Mucosa of descending colon (tissue), 3 donors: ENCODE measurements at regions not wholly inside any gene's neighbourhood (a gene's known extent, or its start where the extent isn't known, plus 50 kb on each side); places are given as distances from the start of the nearest gene placed in this dataset.

Experiments
- ATAC-seq: fragments of 200-7000 bp; cut with Tn5 transposase; one replicate; pipeline ENCODE4 v1.9.1; 2020; ENCODE audit warnings: mild to moderate bottlenecking, moderate library complexity
- DNase-seq, 3 donors: peaks; one replicate each; pipeline ENCODE4 v3.0.0-alpha.2; 2020
- H3K36me3 ChIP-seq: fragments of 200-600 bp; one replicate; pipeline ENCODE4 v1.8.0; 2021; ENCODE audit warnings: low read depth, mild to moderate bottlenecking
- H3K4me1 ChIP-seq: fragments of 200-600 bp; one replicate; pipeline ENCODE4 v1.8.0; 2021; ENCODE audit warnings: low read depth, mild to moderate bottlenecking
- H3K4me3 ChIP-seq: fragments of 200-600 bp; one replicate; pipeline ENCODE4 v1.8.0; 2021; ENCODE audit warnings: mild to moderate bottlenecking
- H3K9me3 ChIP-seq: fragments of 200-600 bp; one replicate; pipeline ENCODE4 v1.8.0; 2021; ENCODE audit warnings: mild to moderate bottlenecking
- CTCF ChIP-seq: fragments of 200-600 bp; IDR thresholded peaks from one replicate; pipeline ENCODE4 v1.8.0; 2022; ENCODE audit warnings: antibody characterized with exemption, mild to moderate bottlenecking
- intact Hi-C, 2 donors: fragments of 100-400 bp; cut with DNase I in 1 of 2; cut with micrococcal nuclease in 1 of 2; formaldehyde crosslinking; loops; one replicate each; pipeline versions ENCODE4 v1.11.0 to v1.11.1; 2022; cut with DNase I, micrococcal nuclease
- donor health status: DM: no; HTN: no; CAD: no; lungs with moderate emphysema.
- donor health status: DM: no; HTN: no; CAD: no.
- donor health status: DM: no; HTN: yes; CAD: no.

- ATAC-seq (no peak), DNase-seq (no peak)
- no peaks in the 10 kb centered on the region for H3K4me1 ChIP-seq
- TF ChIP-seq CTCF: no peak
- no peaks in the 10 kb centered on the region for H3K9me3 ChIP-seq
- H3K36me3 ChIP-seq: no peaks in the 10 kb centered on the region
- intact Hi-C loops: no loop called here
- no peak overlapping the region for H3K4me3 ChIP-seq
These were observed 593.9 kb downstream of the ANXA1 start for GRCh38 chr9:73745598-73745997.

- DNase-seq (no peak), ATAC-seq (no peak)
- intact Hi-C loops: no loop called here
- H3K36me3 ChIP-seq: no peaks in the 10 kb centered on the region
- no peaks in the 10 kb centered on the region for H3K4me1 ChIP-seq
- H3K9me3 ChIP-seq: no peaks in the 10 kb centered on the region
- no peak for TF ChIP-seq CTCF
- no peak overlapping the region for H3K4me3 ChIP-seq
These were observed 601.5 kb downstream of the ANXA1 start for GRCh38 chr9:73753171-73753570.

- Histone ChIP-seq H3K36me3 (no peaks in the 10 kb centered on the region), H3K4me1 (no peaks in the 10 kb centered on the region), H3K9me3 (no peaks in the 10 kb centered on the region), H3K4me3 (no peak overlapping the region)
- no peak for TF ChIP-seq CTCF
- DNase-seq (no peak), ATAC-seq (no peak)
- intact Hi-C loops: no loop called here
These were observed 610.2 kb downstream of the ANXA1 start for GRCh38 chr9:73761905-73762304.

DNA sequence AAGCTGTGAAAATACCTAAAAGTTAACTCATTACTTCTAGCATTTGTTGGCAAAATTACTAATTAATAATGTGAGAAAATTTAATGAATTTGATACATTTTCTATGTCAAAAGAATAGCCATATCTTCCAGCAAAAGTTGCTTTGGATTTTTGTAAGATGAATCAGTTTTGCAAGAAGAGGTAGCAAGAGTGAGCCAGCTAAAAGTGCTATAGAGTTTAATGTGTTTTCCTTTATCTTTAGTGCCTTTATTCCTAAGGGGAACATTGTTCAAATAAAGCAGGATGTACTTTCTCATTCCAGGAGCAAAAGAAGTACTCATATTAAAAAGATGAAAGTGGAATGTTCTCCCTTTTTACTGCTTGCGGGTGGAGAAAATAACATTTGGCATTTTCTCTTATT lies 622.2 kb downstream of the ANXA1 start:
- TF ChIP-seq CTCF: no peak
- DNase-seq (no peak), ATAC-seq (no peak)
- Histone ChIP-seq H3K9me3 (no peaks in the 10 kb centered on the region), H3K36me3 (no peaks in the 10 kb centered on the region), H3K4me1 (no peaks in the 10 kb centered on the region), H3K4me3 (no peak overlapping the region)
- intact Hi-C loops: no loop called here

- H3K4me1 ChIP-seq: no peaks in the 10 kb centered on the region
- no peaks in the 10 kb centered on the region for H3K9me3 ChIP-seq
- ATAC-seq (no peak), DNase-seq (no peak)
- intact Hi-C loops: no loop called here
- H3K36me3 ChIP-seq: no peaks in the 10 kb centered on the region
- no peak for TF ChIP-seq CTCF
- H3K4me3 ChIP-seq: no peak overlapping the region
These were observed 624.1 kb downstream of the ANXA1 start for GRCh38 chr9:73775757-73776156.

DNA sequence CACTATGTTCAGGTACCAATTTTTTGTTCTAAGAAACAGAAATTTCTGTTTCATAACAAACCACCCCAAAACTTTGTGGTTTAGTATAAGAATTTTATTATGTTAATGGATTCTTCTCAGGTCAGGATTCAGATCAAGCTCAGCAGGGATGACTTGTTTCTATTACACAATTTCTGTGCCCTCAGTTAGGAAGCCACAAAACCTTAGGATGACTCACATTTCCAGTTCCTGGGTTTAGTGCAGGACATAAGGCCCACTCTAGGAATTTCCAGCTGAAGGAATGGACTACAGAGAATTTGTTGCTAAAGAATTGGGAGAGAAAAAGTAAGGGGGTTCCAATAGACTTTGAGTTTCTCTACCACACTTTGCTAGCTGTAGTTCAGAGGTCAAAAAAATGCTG lies 629.3 kb downstream of the ANXA1 start:
- no peak for TF ChIP-seq CTCF
- ATAC-seq: no peak
- intact Hi-C loops: no loop called here
- no peaks in the 10 kb centered on the region for H3K9me3 ChIP-seq
- H3K36me3 ChIP-seq: no peaks in the 10 kb centered on the region
- DNase-seq: no peak
- no peaks in the 10 kb centered on the region for H3K4me1 ChIP-seq
- H3K4me3 ChIP-seq: no peak overlapping the region
